Neural progenitor cell (in vitro differentiated cells): ENCODE measurements at regions not wholly inside any gene's neighbourhood (a gene's known extent, or its start where the extent isn't known, plus 50 kb on each side); places are given as distances from the start of the nearest gene placed in this dataset.

Experiments
- DNase-seq: peaks from one replicate; pipeline ENCODE4 v3.0.0-alpha.2; 2016; ENCODE audit warnings: low spot score
- H2AFZ ChIP-seq: fragments of 200-600 bp; sonication (generic); replicated peaks from 2 replicates; pipeline ENCODE4 v1.6.1; 2016; ENCODE audit warnings: antibody characterized with exemption
- H3F3A ChIP-seq: fragments of 200-600 bp; sonication (generic); 2 replicates; pipeline ENCODE4 v1.6.1; 2016; ENCODE audit warnings: antibody characterized with exemption, low read depth
- H3K27ac ChIP-seq: fragments of 200-600 bp; sonication (generic); 2 replicates; pipeline ENCODE4 v1.5.1; 2016; ENCODE audit warnings: mild to moderate bottlenecking
- H3K27me3 ChIP-seq: fragments of 200-600 bp; sonication (generic); 2 replicates; pipeline ENCODE4 v1.6.1; 2016; ENCODE audit warnings: mild to moderate bottlenecking, moderate library complexity
- H3K36me3 ChIP-seq: fragments of 200-600 bp; sonication (generic); 2 replicates; pipeline ENCODE4 v1.5.1; 2016
- H3K4me1 ChIP-seq: fragments of 200-600 bp; sonication (generic); 2 replicates; pipeline ENCODE4 v1.6.1; 2016; ENCODE audit warnings: mixed run types
- H3K4me2 ChIP-seq: fragments of 200-600 bp; sonication (generic); 2 replicates; pipeline ENCODE4 v1.6.1; 2016
- H3K4me3 ChIP-seq: fragments of 200-600 bp; sonication (generic); 2 replicates; pipeline ENCODE4 v1.5.1; 2016
- H3K79me2 ChIP-seq: fragments of 200-600 bp; sonication (generic); 2 replicates; pipeline ENCODE4 v1.6.1; 2016; ENCODE audit warnings: low read depth
- H3K9ac ChIP-seq: fragments of 200-600 bp; sonication (generic); 2 replicates; pipeline ENCODE4 v1.6.1; 2016
- H3K9me3 ChIP-seq: fragments of 200-600 bp; sonication (generic); 2 replicates; pipeline ENCODE4 v1.5.1; 2016; ENCODE audit warnings: low read depth
- H4K20me1 ChIP-seq: fragments of 200-600 bp; sonication (generic); 2 replicates; pipeline ENCODE4 v1.6.1; 2016; ENCODE audit warnings: low read depth
- H3K27ac Mint-ChIP-seq: 3 replicates; pipeline ENCODE4 v1.8.0; 2021; ENCODE audit warnings: mixed read lengths
- H3K27me3 Mint-ChIP-seq: 2 replicates; pipeline ENCODE4 v1.8.0; 2022; ENCODE audit warnings: low read depth, mild to moderate bottlenecking, inconsistent platforms, moderate library complexity, mixed read lengths; ENCODE audit not compliant: insufficient read depth
- H3K36me3 Mint-ChIP-seq: 3 replicates; pipeline ENCODE4 v1.8.0; 2021; ENCODE audit warnings: mixed read lengths
- H3K4me1 Mint-ChIP-seq: 3 replicates; pipeline ENCODE4 v1.8.0; 2021; ENCODE audit warnings: mixed read lengths
- H3K4me3 Mint-ChIP-seq: 3 replicates; pipeline ENCODE4 v1.8.0; 2021; ENCODE audit warnings: mild to moderate bottlenecking, moderate library complexity, mixed read lengths
- H3K9me3 Mint-ChIP-seq: 3 replicates; pipeline ENCODE4 v1.8.0; 2020; ENCODE audit warnings: mixed read lengths
- CTCF ChIP-seq: fragments of 200-600 bp; sonication (generic); IDR thresholded peaks from 2 replicates; pipeline ENCODE4 v1.5.1; 2017; ENCODE audit warnings: antibody characterized with exemption, mild to moderate bottlenecking
- EZH2 ChIP-seq: fragments of 200-600 bp; sonication (generic); IDR thresholded peaks from 2 replicates; pipeline ENCODE4 v1.6.1; 2017; ENCODE audit warnings: antibody characterized with exemption, mild to moderate bottlenecking, moderate library complexity
- EZH2phosphoT487 ChIP-seq: fragments of 200-600 bp; sonication (generic); IDR thresholded peaks from 2 replicates; pipeline ENCODE4 v1.6.1; 2017; ENCODE audit warnings: antibody characterized with exemption

- Mint-ChIP-seq H3K27me3 (no peaks in the 10 kb centered on the region), H3K36me3 (no peaks in the 10 kb centered on the region), H3K9me3 (no peaks in the 10 kb centered on the region), H3K4me3 (no peak overlapping the region), H3K27ac (no peak overlapping the region), H3K4me1 (no peaks in the 10 kb centered on the region)
- H4K20me1 ChIP-seq = no peaks in the 10 kb centered on the region
- H3K4me2 ChIP-seq = no peak overlapping the region
- no peaks in the 10 kb centered on the region for H3K79me2 ChIP-seq
- no peak overlapping the region for H2AFZ ChIP-seq
- no peak overlapping the region for H3K4me3 ChIP-seq
- no peaks in the 10 kb centered on the region for H3K4me1 ChIP-seq
- H3K27ac ChIP-seq = no peak overlapping the region
- H3K36me3 ChIP-seq = no peaks in the 10 kb centered on the region
- no peak for DNase-seq
- no peak overlapping the region for H3K9ac ChIP-seq
- TF ChIP-seq EZH2 (no peak), EZH2phosphoT487 (no peak), CTCF (no peak)
- H3K27me3 ChIP-seq = no peaks in the 10 kb centered on the region
- peaks cover 11% of the 10 kb centered on the region for H3K9me3 ChIP-seq
- no peaks in the 10 kb centered on the region for H3F3A ChIP-seq
These were observed 739.2 kb downstream of the MRPL39 start for GRCh38 chr21:24868117-24868516.

GRCh38 chr21:24861471-24861870 is 745.8 kb downstream of the MRPL39 start:
- Histone ChIP-seq H3K79me2 (no peaks in the 10 kb centered on the region), H3K4me1 (no peaks in the 10 kb centered on the region), H3K4me3 (no peak overlapping the region), H3K4me2 (no peak overlapping the region), H3K27me3 (no peaks in the 10 kb centered on the region), H4K20me1 (no peaks in the 10 kb centered on the region), H3K9ac (no peak overlapping the region), H3K27ac (no peak overlapping the region), H3K9me3 (peaks cover 12% of the 10 kb centered on the region), H3F3A (no peaks in the 10 kb centered on the region), H3K36me3 (no peaks in the 10 kb centered on the region), H2AFZ (no peak overlapping the region)
- Mint-ChIP-seq H3K27ac (no peak overlapping the region), H3K9me3 (no peaks in the 10 kb centered on the region), H3K4me3 (no peak overlapping the region), H3K4me1 (peaks cover 3% of the 10 kb centered on the region), H3K27me3 (no peaks in the 10 kb centered on the region), H3K36me3 (no peaks in the 10 kb centered on the region)
- TF ChIP-seq EZH2 = no peak
- no peak for TF ChIP-seq EZH2phosphoT487
- TF ChIP-seq CTCF = no peak
- DNase-seq = no peak

GRCh38 chr21:24856326-24856725 is 751.0 kb downstream of the MRPL39 start:
- no peaks in the 10 kb centered on the region for H3K79me2 ChIP-seq
- H2AFZ ChIP-seq = no peak overlapping the region
- no peak for DNase-seq
- no peak overlapping the region for H3K9ac ChIP-seq
- no peaks in the 10 kb centered on the region for H3K9me3 Mint-ChIP-seq
- H3K4me3 ChIP-seq = no peak overlapping the region
- H3K4me3 Mint-ChIP-seq = no peak overlapping the region
- H4K20me1 ChIP-seq = no peaks in the 10 kb centered on the region
- no peaks in the 10 kb centered on the region for H3K36me3 ChIP-seq
- H3K27ac ChIP-seq = no peak overlapping the region
- no peak overlapping the region for H3K27ac Mint-ChIP-seq
- no peaks in the 10 kb centered on the region for H3F3A ChIP-seq
- peaks cover 12% of the 10 kb centered on the region for H3K9me3 ChIP-seq
- H3K4me1 Mint-ChIP-seq = peaks cover 3% of the 10 kb centered on the region
- H3K27me3 ChIP-seq = no peaks in the 10 kb centered on the region
- no peak overlapping the region for H3K4me2 ChIP-seq
- H3K36me3 Mint-ChIP-seq = no peaks in the 10 kb centered on the region
- H3K27me3 Mint-ChIP-seq = no peaks in the 10 kb centered on the region
- no peak for TF ChIP-seq EZH2phosphoT487
- no peak for TF ChIP-seq EZH2
- no peak for TF ChIP-seq CTCF
- no peaks in the 10 kb centered on the region for H3K4me1 ChIP-seq
